Loucy (cell line): ENCODE measurements at regions not wholly inside any gene's neighbourhood (a gene's known extent, or its start where the extent isn't known, plus 50 kb on each side); places are given as distances from the start of the nearest gene placed in this dataset.

Experiments used
- H2AFZ ChIP-seq: fragments of 200-600 bp; sonication (generic); 2 replicates; pipeline ENCODE4 v1.6.0; 2016; ENCODE audit warnings: antibody characterized with exemption, mild to moderate bottlenecking, low read length, moderate library complexity
- H3F3A ChIP-seq: fragments of 200-600 bp; 2 replicates; pipeline ENCODE4 v1.6.0; 2016; ENCODE audit warnings: antibody characterized with exemption, low read depth, mild to moderate bottlenecking
- H3K27me3 ChIP-seq: fragments of 200-600 bp; sonication (generic); 2 replicates; pipeline ENCODE4 v1.6.1; 2014; ENCODE audit warnings: low read length, mild to moderate bottlenecking; ENCODE audit not compliant: insufficient read depth, poor library complexity, severe bottlenecking
- H3K36me3 ChIP-seq: fragments of 200-600 bp; sonication (generic); 2 replicates; pipeline ENCODE4 v1.6.1; 2016; ENCODE audit warnings: low read length; ENCODE audit not compliant: insufficient read depth
- H3K4me1 ChIP-seq: fragments of 200-600 bp; sonication (generic); 2 replicates; pipeline ENCODE4 v1.5.1; 2014; ENCODE audit warnings: low read length, mild to moderate bottlenecking; ENCODE audit not compliant: insufficient read depth, poor library complexity, severe bottlenecking
- H3K4me2 ChIP-seq: fragments of 200-600 bp; sonication (generic); 2 replicates; pipeline ENCODE4 v1.6.0; 2014; ENCODE audit warnings: antibody characterized with exemption, low read length, low read depth, mild to moderate bottlenecking; ENCODE audit not compliant: poor library complexity, severe bottlenecking
- H3K4me3 ChIP-seq: fragments of 200-600 bp; sonication (generic); 2 replicates; pipeline ENCODE4 v1.5.1; 2014; ENCODE audit warnings: low read length, mild to moderate bottlenecking, mixed read lengths; ENCODE audit not compliant: poor library complexity, severe bottlenecking
- H3K79me2 ChIP-seq: fragments of 200-600 bp; sonication (generic); 2 replicates; pipeline ENCODE4 v1.6.1; 2014; ENCODE audit warnings: low read length; ENCODE audit not compliant: insufficient read depth
- H3K9ac ChIP-seq: fragments of 200-600 bp; sonication (generic); 2 replicates; pipeline ENCODE4 v1.6.0; 2014; ENCODE audit warnings: mild to moderate bottlenecking, low read depth, low read length, moderate library complexity; ENCODE audit not compliant: poor library complexity, severe bottlenecking
- H3K9me2 ChIP-seq: fragments of 200-600 bp; sonication (generic); replicated peaks from 2 replicates; pipeline ENCODE4 v1.6.1; 2016; ENCODE audit warnings: low read depth, low read length, mixed read lengths
- H3K9me3 ChIP-seq: fragments of 200-600 bp; sonication (generic); 2 replicates; pipeline ENCODE4 v1.6.1; 2014; ENCODE audit warnings: mild to moderate bottlenecking, antibody characterized with exemption, low read length, low read depth; ENCODE audit not compliant: insufficient read depth
- H4K20me1 ChIP-seq: fragments of 200-600 bp; sonication (generic); 2 replicates; pipeline ENCODE4 v1.6.0; 2014; ENCODE audit warnings: antibody characterized with exemption, low read length, mild to moderate bottlenecking; ENCODE audit not compliant: insufficient read depth, poor library complexity, severe bottlenecking
- CTCF ChIP-seq: fragments of 200-600 bp; sonication (generic); conservative IDR thresholded peaks from 2 replicates; pipeline ENCODE4 v1.5.1; 2014; ENCODE audit warnings: mild to moderate bottlenecking, antibody characterized with exemption, low read length
- EZH2phosphoT487 ChIP-seq: fragments of 200-600 bp; IDR thresholded peaks from 2 replicates; pipeline ENCODE4 v1.6.1; 2018; ENCODE audit warnings: antibody characterized with exemption, mild to moderate bottlenecking, moderate library complexity, borderline replicate concordance

DNA sequence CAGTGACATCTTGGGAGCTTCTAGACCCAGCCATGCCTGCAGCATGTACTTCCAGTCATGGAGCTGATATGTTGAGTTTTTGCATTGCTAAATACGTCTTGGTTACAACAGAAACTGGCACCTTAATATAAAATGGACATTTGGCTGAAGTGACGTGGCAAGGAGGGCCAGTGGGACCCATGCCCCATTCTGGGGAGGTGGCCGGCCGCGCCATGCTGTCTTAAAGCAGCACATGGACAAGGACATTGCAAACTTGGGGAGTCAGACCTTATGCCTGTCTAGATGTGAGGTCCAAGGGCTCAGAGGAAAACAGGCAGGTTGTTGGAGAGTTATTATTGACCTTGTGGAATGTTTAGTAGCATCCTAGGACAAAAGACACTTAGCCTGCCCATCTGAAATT, 588.0 kb upstream of the CDH4 start:
- H3K4me3 ChIP-seq: no peak overlapping the region
- H3K4me2 ChIP-seq: no peak overlapping the region
- no peaks in the 10 kb centered on the region for H3K27me3 ChIP-seq
- no peaks in the 10 kb centered on the region for H3K9me2 ChIP-seq
- no peaks in the 10 kb centered on the region for H3K79me2 ChIP-seq
- H3K36me3 ChIP-seq: no peaks in the 10 kb centered on the region
- TF ChIP-seq CTCF (no peak), EZH2phosphoT487 (no peak)
- H3F3A ChIP-seq: no peaks in the 10 kb centered on the region
- no peak overlapping the region for H3K9ac ChIP-seq
- H2AFZ ChIP-seq: no peak overlapping the region
- no peaks in the 10 kb centered on the region for H4K20me1 ChIP-seq
- no peaks in the 10 kb centered on the region for H3K9me3 ChIP-seq
- no peaks in the 10 kb centered on the region for H3K4me1 ChIP-seq

DNA sequence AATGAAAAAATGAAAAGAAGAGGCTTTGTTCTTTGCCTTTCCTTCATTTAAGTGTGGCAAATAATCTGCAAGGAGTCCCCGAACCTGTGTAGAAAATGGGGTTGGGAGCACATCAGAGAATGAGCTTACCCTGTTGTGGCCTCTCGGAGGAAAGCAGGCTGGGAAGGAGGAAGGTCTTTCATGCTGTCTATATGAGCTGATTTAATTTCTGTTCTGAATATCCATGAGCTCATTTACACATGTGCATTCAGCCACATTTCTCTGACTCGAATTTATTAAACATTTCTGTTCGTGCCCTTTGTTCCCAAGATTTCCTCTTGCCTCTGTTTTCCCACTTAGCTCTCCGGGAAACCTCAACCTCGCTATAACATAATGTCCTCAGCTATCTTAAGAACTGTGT, 584.4 kb upstream of the CDH4 start:
- Histone ChIP-seq H3K27me3 (no peaks in the 10 kb centered on the region), H3K4me2 (no peak overlapping the region)

DNA sequence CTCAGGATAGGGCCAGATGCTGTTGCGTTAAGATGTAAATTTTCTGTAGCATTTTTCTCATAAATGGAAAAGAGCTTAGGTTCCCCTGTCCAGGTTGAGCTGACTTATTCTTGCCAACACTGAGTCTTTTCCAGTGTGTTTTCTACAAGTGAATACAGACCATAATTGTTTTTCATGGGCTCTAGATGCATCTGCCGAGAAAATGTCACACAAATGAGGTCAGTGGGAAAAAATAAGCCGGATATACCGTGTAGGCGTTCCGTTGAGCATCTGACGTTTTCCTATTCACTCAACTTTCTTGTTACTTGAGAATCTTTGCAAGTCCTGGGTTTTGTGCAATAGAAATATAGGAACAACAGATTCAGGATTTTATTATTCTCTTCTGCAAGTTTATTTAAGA, 582.9 kb upstream of the CDH4 start:
- H3K27me3 ChIP-seq: no peaks in the 10 kb centered on the region
- no peaks in the 10 kb centered on the region for H3K9me2 ChIP-seq

More for the DNA sequence above, 584.4 kb upstream of the CDH4 start:
- Histone ChIP-seq H3K36me3 (no peaks in the 10 kb centered on the region), H3K4me3 (no peak overlapping the region), H3K4me1 (no peaks in the 10 kb centered on the region), H3K9ac (no peak overlapping the region), H3K9me2 (no peaks in the 10 kb centered on the region), H3F3A (no peaks in the 10 kb centered on the region), H4K20me1 (no peaks in the 10 kb centered on the region), H3K79me2 (no peaks in the 10 kb centered on the region), H2AFZ (no peak overlapping the region), H3K9me3 (no peaks in the 10 kb centered on the region)
- TF ChIP-seq CTCF (no peak), EZH2phosphoT487 (no peak)

More for the DNA sequence above, 582.9 kb upstream of the CDH4 start:
- Histone ChIP-seq H3F3A (no peaks in the 10 kb centered on the region), H3K79me2 (no peaks in the 10 kb centered on the region), H3K4me1 (no peaks in the 10 kb centered on the region), H3K4me2 (no peak overlapping the region), H4K20me1 (no peaks in the 10 kb centered on the region), H3K9ac (no peak overlapping the region), H3K9me3 (no peaks in the 10 kb centered on the region), H3K36me3 (no peaks in the 10 kb centered on the region), H3K4me3 (no peak overlapping the region), H2AFZ (no peak overlapping the region)
- TF ChIP-seq CTCF (no peak), EZH2phosphoT487 (no peak)
